HG02588 (cell line): ENCODE measurements at regions not wholly inside any gene's neighbourhood (a gene's known extent, or its start where the extent isn't known, plus 50 kb on each side); places are given as distances from the start of the nearest gene placed in this dataset.
"Not testable (repeated sequence)": the region's sequence is repeated elsewhere in the genome, so short reads cannot be mapped to it uniquely, and the experiment has no call there.

Source experiments
- ATAC-seq: cut with Tn5 transposase; IDR thresholded peaks from one replicate; pipeline ENCODE4 v1.9.1; 2021; ENCODE audit warnings: mild to moderate bottlenecking, moderate library complexity; ENCODE audit not compliant: unreplicated experiment

GRCh38 chr2:7145707-7146106 lies 228.5 kb downstream of the RNF144A start:
- no peak for ATAC-seq

- no peak for ATAC-seq
These were observed 228.9 kb downstream of the RNF144A start for GRCh38 chr2:7146151-7146550.

- ATAC-seq, result no peak
These were observed 237.4 kb downstream of the RNF144A start for GRCh38 chr2:7154656-7155055.

GRCh38 chr2:7161501-7161900 lies 244.3 kb downstream of the RNF144A start:
- ATAC-seq, result no peak

- no peak for ATAC-seq
These were observed 248.5 kb downstream of the RNF144A start for GRCh38 chr2:7165736-7166135.

GRCh38 chr2:7167801-7168411 lies 250.7 kb downstream of the RNF144A start:
- no peak for ATAC-seq

GRCh38 chr2:7169593-7169992 lies 252.4 kb downstream of the RNF144A start:
- no peak for ATAC-seq

GRCh38 chr2:7178996-7179395 lies 261.8 kb downstream of the RNF144A start:
- not testable (repeated sequence) for ATAC-seq

GRCh38 chr2:7180638-7181370 lies 263.6 kb downstream of the RNF144A start:
- ATAC-seq, result no peak

- ATAC-seq, result no peak
These were observed 265.3 kb downstream of the RNF144A start for GRCh38 chr2:7182525-7182924.

- ATAC-seq, result no peak
These were observed 271.9 kb downstream of the RNF144A start for GRCh38 chr2:7189106-7189505.

- no peak for ATAC-seq
These were observed 273.5 kb downstream of the RNF144A start for GRCh38 chr2:7190587-7191324.

GRCh38 chr2:7191932-7192331 lies 274.7 kb downstream of the RNF144A start:
- no peak for ATAC-seq

GRCh38 chr2:7193457-7193856 lies 276.2 kb downstream of the RNF144A start:
- ATAC-seq, result no peak

- no peak for ATAC-seq
These were observed 277.7 kb downstream of the RNF144A start for GRCh38 chr2:7194950-7195349.

GRCh38 chr2:7196883-7197282 lies 279.7 kb downstream of the RNF144A start:
- ATAC-seq, result no peak

GRCh38 chr2:7201851-7202250 lies 284.6 kb downstream of the RNF144A start:
- no peak for ATAC-seq

GRCh38 chr2:7203056-7203467 lies 285.9 kb downstream of the RNF144A start:
- no peak for ATAC-seq

GRCh38 chr2:7205151-7205830 lies 288.1 kb downstream of the RNF144A start:
- no peak for ATAC-seq

- ATAC-seq, result no peak
These were observed 289.0 kb downstream of the RNF144A start for GRCh38 chr2:7206111-7206810.

GRCh38 chr2:7207631-7208030 lies 290.4 kb downstream of the RNF144A start:
- no peak for ATAC-seq
